ENCODE measurements at regions not wholly inside any gene's neighbourhood (a gene's known extent, or its start where the extent isn't known, plus 50 kb on each side); places are given as distances from the start of the nearest gene placed in this dataset.

GRCh38 chr6:74133073-74133472 is 437.1 kb downstream of the CD109 start:
- TF ChIP-seq CTCF (IDR thresholded peaks at IDR 0.05) = no peak
- TF ChIP-seq POLR2A (IDR thresholded peaks at IDR 0.05) = no peak

All from uterus (tissue), 2 donors.